Loucy (cell line): ENCODE measurements at regions not wholly inside any gene's neighbourhood (a gene's known extent, or its start where the extent isn't known, plus 50 kb on each side); places are given as distances from the start of the nearest gene placed in this dataset.

ENCODE experiments used
- H2AFZ ChIP-seq: fragments of 200-600 bp; sonication (generic); 2 replicates; pipeline ENCODE4 v1.6.0; 2016; ENCODE audit warnings: antibody characterized with exemption, mild to moderate bottlenecking, low read length, moderate library complexity
- H3F3A ChIP-seq: fragments of 200-600 bp; 2 replicates; pipeline ENCODE4 v1.6.0; 2016; ENCODE audit warnings: antibody characterized with exemption, low read depth, mild to moderate bottlenecking
- H3K27me3 ChIP-seq: fragments of 200-600 bp; sonication (generic); 2 replicates; pipeline ENCODE4 v1.6.1; 2014; ENCODE audit warnings: low read length, mild to moderate bottlenecking; ENCODE audit not compliant: insufficient read depth, poor library complexity, severe bottlenecking
- H3K36me3 ChIP-seq: fragments of 200-600 bp; sonication (generic); 2 replicates; pipeline ENCODE4 v1.6.1; 2016; ENCODE audit warnings: low read length; ENCODE audit not compliant: insufficient read depth
- H3K4me1 ChIP-seq: fragments of 200-600 bp; sonication (generic); 2 replicates; pipeline ENCODE4 v1.5.1; 2014; ENCODE audit warnings: low read length, mild to moderate bottlenecking; ENCODE audit not compliant: insufficient read depth, poor library complexity, severe bottlenecking
- H3K4me2 ChIP-seq: fragments of 200-600 bp; sonication (generic); 2 replicates; pipeline ENCODE4 v1.6.0; 2014; ENCODE audit warnings: antibody characterized with exemption, low read length, low read depth, mild to moderate bottlenecking; ENCODE audit not compliant: poor library complexity, severe bottlenecking
- H3K4me3 ChIP-seq: fragments of 200-600 bp; sonication (generic); 2 replicates; pipeline ENCODE4 v1.5.1; 2014; ENCODE audit warnings: low read length, mild to moderate bottlenecking, mixed read lengths; ENCODE audit not compliant: poor library complexity, severe bottlenecking
- H3K79me2 ChIP-seq: fragments of 200-600 bp; sonication (generic); 2 replicates; pipeline ENCODE4 v1.6.1; 2014; ENCODE audit warnings: low read length; ENCODE audit not compliant: insufficient read depth
- H3K9ac ChIP-seq: fragments of 200-600 bp; sonication (generic); 2 replicates; pipeline ENCODE4 v1.6.0; 2014; ENCODE audit warnings: mild to moderate bottlenecking, low read depth, low read length, moderate library complexity; ENCODE audit not compliant: poor library complexity, severe bottlenecking
- H3K9me2 ChIP-seq: fragments of 200-600 bp; sonication (generic); replicated peaks from 2 replicates; pipeline ENCODE4 v1.6.1; 2016; ENCODE audit warnings: low read depth, low read length, mixed read lengths
- H3K9me3 ChIP-seq: fragments of 200-600 bp; sonication (generic); 2 replicates; pipeline ENCODE4 v1.6.1; 2014; ENCODE audit warnings: mild to moderate bottlenecking, antibody characterized with exemption, low read length, low read depth; ENCODE audit not compliant: insufficient read depth
- H4K20me1 ChIP-seq: fragments of 200-600 bp; sonication (generic); 2 replicates; pipeline ENCODE4 v1.6.0; 2014; ENCODE audit warnings: antibody characterized with exemption, low read length, mild to moderate bottlenecking; ENCODE audit not compliant: insufficient read depth, poor library complexity, severe bottlenecking
- CTCF ChIP-seq: fragments of 200-600 bp; sonication (generic); conservative IDR thresholded peaks from 2 replicates; pipeline ENCODE4 v1.5.1; 2014; ENCODE audit warnings: mild to moderate bottlenecking, antibody characterized with exemption, low read length
- EZH2phosphoT487 ChIP-seq: fragments of 200-600 bp; IDR thresholded peaks from 2 replicates; pipeline ENCODE4 v1.6.1; 2018; ENCODE audit warnings: antibody characterized with exemption, mild to moderate bottlenecking, moderate library complexity, borderline replicate concordance

GRCh38 chr18:78784861-78785260 lies 194.8 kb upstream of the SALL3 start:
- Histone ChIP-seq H3K9ac (no peak overlapping the region), H2AFZ (no peak overlapping the region), H3K4me3 (no peak overlapping the region), H3K9me2 (no peaks in the 10 kb centered on the region), H3K27me3 (no peaks in the 10 kb centered on the region), H3K9me3 (peaks cover 3% of the 10 kb centered on the region; the same call in 1 of the 2 replicates), H3K4me2 (no peak overlapping the region), H3K36me3 (no peaks in the 10 kb centered on the region), H3K79me2 (no peaks in the 10 kb centered on the region), H3K4me1 (no peaks in the 10 kb centered on the region), H3F3A (no peaks in the 10 kb centered on the region), H4K20me1 (no peaks in the 10 kb centered on the region)
- TF ChIP-seq CTCF (no peak), EZH2phosphoT487 (no peak)

GRCh38 chr18:78785706-78786105 lies 193.9 kb upstream of the SALL3 start:
- no peak overlapping the region for H3K9ac ChIP-seq
- TF ChIP-seq EZH2phosphoT487 (no peak), CTCF (no peak)
- no peaks in the 10 kb centered on the region for H3K36me3 ChIP-seq
- no peaks in the 10 kb centered on the region for H3K4me1 ChIP-seq
- H4K20me1 ChIP-seq, result no peaks in the 10 kb centered on the region
- no peaks in the 10 kb centered on the region for H3F3A ChIP-seq
- no peaks in the 10 kb centered on the region for H3K79me2 ChIP-seq
- peaks cover 3% of the 10 kb centered on the region; the same call in 1 of the 2 replicates for H3K9me3 ChIP-seq
- no peaks in the 10 kb centered on the region for H3K9me2 ChIP-seq
- no peak overlapping the region for H3K4me2 ChIP-seq
- no peak overlapping the region for H3K4me3 ChIP-seq
- no peaks in the 10 kb centered on the region for H3K27me3 ChIP-seq
- no peak overlapping the region for H2AFZ ChIP-seq

- no peaks in the 10 kb centered on the region for H3K79me2 ChIP-seq
- no peaks in the 10 kb centered on the region for H3K4me1 ChIP-seq
- no peaks in the 10 kb centered on the region for H3K27me3 ChIP-seq
- H3K9ac ChIP-seq, result no peak overlapping the region
- TF ChIP-seq EZH2phosphoT487 (no peak), CTCF (no peak)
- H3K4me2 ChIP-seq, result no peak overlapping the region
- H4K20me1 ChIP-seq, result no peaks in the 10 kb centered on the region
- H3F3A ChIP-seq, result no peaks in the 10 kb centered on the region
- H3K36me3 ChIP-seq, result no peaks in the 10 kb centered on the region
- H3K4me3 ChIP-seq, result no peak overlapping the region
- peaks cover 4% of the 10 kb centered on the region; the same call in 1 of the 2 replicates for H3K9me3 ChIP-seq
- no peak overlapping the region for H2AFZ ChIP-seq
- no peaks in the 10 kb centered on the region for H3K9me2 ChIP-seq
These were observed 192.8 kb upstream of the SALL3 start for GRCh38 chr18:78786776-78787175.
